Endothelial cell of umbilical vein (primary cell): ENCODE measurements at regions not wholly inside any gene's neighbourhood (a gene's known extent, or its start where the extent isn't known, plus 50 kb on each side); places are given as distances from the start of the nearest gene placed in this dataset.

ENCODE experiments used
- BruUV-seq: library from RNA; stranded (reverse); fragments of 400-500 nt; replicated peaks from 2 replicates; lab custom pipeline; 2021; lab: Mats Ljungman, UMichigan
- CTCF ChIA-PET: fragments of 300-600, 350-600 bp; sonication (Branson Sonifier 250); formaldehyde crosslinking; loops from one replicate; lab custom pipeline; 2021; ENCODE audit warnings: antibody characterized with exemption, inconsistent platforms; lab: Charles Lee
- POLR2A ChIA-PET: fragments of 300-600, 350-600 bp; sonication (Branson Sonifier 250); formaldehyde crosslinking; loops from one replicate; lab custom pipeline; 2021; ENCODE audit warnings: antibody characterized with exemption, inconsistent platforms; lab: Charles Lee
- DNase-seq: peaks from one replicate; pipeline ENCODE4 v3.0.0-alpha.2; 2011; ENCODE audit warnings: low read depth, low spot score
- FAIRE-seq: peaks from 2 replicates; lab custom pipeline; 2011; peaks lifted over from hg19 to GRCh38; lab: Jason Lieb, UNC
- H2AFZ ChIP-seq: 2 replicates; pipeline ENCODE4 v1.6.0; 2012; ENCODE audit warnings: low read depth, low read length, control low read depth, inconsistent platforms
- H3K27ac ChIP-seq: 2 replicates; pipeline ENCODE4 v1.5.1; 2011; ENCODE audit warnings: low read depth, mild to moderate bottlenecking, control low read depth, low read length, moderate library complexity; ENCODE audit not compliant: insufficient read depth
- H3K27me3 ChIP-seq, 2 experiments: 2 replicates each; pipeline versions ENCODE4 v1.6.0 to v1.6.1; 2011; ENCODE audit warnings: low read length in 2 of 2, mixed read lengths in 1 of 2; ENCODE audit not compliant: control insufficient read depth in 2 of 2, insufficient read depth in 2 of 2
- H3K36me3 ChIP-seq, 2 experiments: 2 replicates in 1 of 2; 3 replicates in 1 of 2; pipeline ENCODE4 v1.5.1; 2011; ENCODE audit warnings: low read length in 2 of 2, mild to moderate bottlenecking in 1 of 2, moderate library complexity in 1 of 2; ENCODE audit not compliant: control insufficient read depth in 2 of 2, insufficient read depth in 2 of 2; ENCODE audit errors: extremely low read depth in 1 of 2
- H3K4me1 ChIP-seq: 3 replicates; pipeline ENCODE4 v1.5.1; 2011; ENCODE audit warnings: mild to moderate bottlenecking, low read length; ENCODE audit not compliant: control insufficient read depth, insufficient read depth; ENCODE audit errors: extremely low read depth
- H3K4me2 ChIP-seq: 2 replicates; pipeline ENCODE4 v1.6.1; 2011; ENCODE audit warnings: low read length, control low read depth, mixed read lengths; ENCODE audit not compliant: insufficient read depth
- H3K4me3 ChIP-seq, 3 experiments: fragments of 200-600 bp in 1 of 3; sonication (generic), shearing (Covaris generic) in 1 of 3; replicated peaks in 1 of 3; 2 replicates each; pipeline ENCODE4 v1.5.1; 2011 to 2016; ENCODE audit warnings: control low read depth in 3 of 3, low read length in 3 of 3, mild to moderate bottlenecking in 2 of 3, inconsistent platforms in 1 of 3, low read depth in 1 of 3, moderate library complexity in 1 of 3; ENCODE audit not compliant: insufficient read depth in 1 of 3
- H3K79me2 ChIP-seq: 2 replicates; pipeline ENCODE4 v1.6.0; 2012; ENCODE audit warnings: low read length, inconsistent platforms; ENCODE audit not compliant: control insufficient read depth, insufficient read depth
- H3K9ac ChIP-seq: replicated peaks from 2 replicates; pipeline ENCODE3; 2011; ENCODE audit warnings: low read length, control low read depth; ENCODE audit not compliant: insufficient read depth; ENCODE audit errors: extremely low read depth
- H3K9me1 ChIP-seq: replicated peaks from 3 replicates; pipeline ENCODE4 v1.6.0; 2011; ENCODE audit warnings: mild to moderate bottlenecking, low read length; ENCODE audit not compliant: control insufficient read depth, insufficient read depth; ENCODE audit errors: extremely low read depth
- H3K9me3 ChIP-seq: replicated peaks from 2 replicates; pipeline ENCODE4 v1.5.1; 2012; ENCODE audit warnings: low read length, inconsistent platforms; ENCODE audit not compliant: control insufficient read depth, insufficient read depth
- H4K20me1 ChIP-seq: replicated peaks from 2 replicates; pipeline ENCODE3; 2011; ENCODE audit warnings: mild to moderate bottlenecking, low read length; ENCODE audit not compliant: control insufficient read depth, insufficient read depth; ENCODE audit errors: extremely low read depth
- EZH2 ChIP-seq: IDR thresholded peaks from 2 replicates; pipeline ENCODE4 v1.6.1; 2012; ENCODE audit warnings: borderline replicate concordance, low read depth, mild to moderate bottlenecking, moderate library complexity, low read length, inconsistent platforms; ENCODE audit not compliant: severe bottlenecking
- FOS ChIP-seq: IDR thresholded peaks from 2 replicates; pipeline ENCODE4 v1.6.1; 2011; ENCODE audit warnings: mild to moderate bottlenecking, low read length, moderate library complexity, borderline replicate concordance; ENCODE audit not compliant: insufficient read depth
- GATA2 ChIP-seq: IDR thresholded peaks from 2 replicates; pipeline ENCODE4 v1.7.0; 2011; ENCODE audit warnings: low read depth, mild to moderate bottlenecking, moderate library complexity, mixed read lengths, low read length; ENCODE audit not compliant: insufficient read length, insufficient read depth
- JUN ChIP-seq: IDR thresholded peaks from 2 replicates; pipeline ENCODE4 v1.6.1; 2011; ENCODE audit warnings: borderline replicate concordance, low read depth; ENCODE audit not compliant: insufficient read length, insufficient read depth
- MAX ChIP-seq: IDR thresholded peaks from 2 replicates; pipeline ENCODE4 v1.6.1; 2011; ENCODE audit not compliant: insufficient read depth, insufficient read length
- MYC ChIP-seq: IDR thresholded peaks from one replicate; pipeline ENCODE4 v1.6.1; 2011; ENCODE audit warnings: mild to moderate bottlenecking, low read depth, low read length
- POLR2A ChIP-seq: IDR thresholded peaks from 2 replicates; pipeline ENCODE4 v1.6.1; 2012; ENCODE audit warnings: low read depth, mild to moderate bottlenecking, control low read depth, low read length
- POLR2AphosphoS5 ChIP-seq: IDR thresholded peaks from 2 replicates; pipeline ENCODE4 v1.6.1; 2012; ENCODE audit warnings: low read depth, mild to moderate bottlenecking, control low read depth, low read length, moderate library complexity; ENCODE audit not compliant: insufficient read depth
- dilution Hi-C: fragments of 300-500 bp; cut with MboI; formaldehyde crosslinking; loops from one replicate; pipeline ENCODE4 v1.15.0; 2019; ENCODE audit warnings: low sequenced_read_pairs; ENCODE audit not compliant: extremely low pct_ligation_motif_present
- intact Hi-C: fragments of 100-400 bp; cut with micrococcal nuclease; formaldehyde crosslinking; loops from one replicate; pipeline ENCODE4 v1.10.0; 2022
- TF ChIP-seq, protein P1 (sequence below), 2 donors: IDR thresholded peaks; 1 replicate in 1 of 2; 2 replicates in 1 of 2; pipeline ENCODE4 v1.5.1; 2011; ENCODE audit warnings: low read length in 2 of 2, mild to moderate bottlenecking in 2 of 2, moderate library complexity in 2 of 2, control low read depth in 1 of 2, inconsistent platforms in 1 of 2, low read depth in 1 of 2; ENCODE audit not compliant: insufficient read depth in 1 of 2; ENCODE audit errors: extremely low read depth in 1 of 2

GRCh38 chr3:117489663-117490079, 780.1 kb downstream of the TUSC7 start:
- Histone ChIP-seq H4K20me1 (no peaks in the 10 kb centered on the region), H3K27me3 (no peaks in the 10 kb centered on the region), H3K9me3 (no peaks in the 10 kb centered on the region), H3K36me3 (no peaks in the 10 kb centered on the region), H3K4me3 (no peak overlapping the region), H3K4me1 (no peaks in the 10 kb centered on the region), H3K9ac (no peak overlapping the region), H2AFZ (no peak overlapping the region), H3K4me2 (no peak overlapping the region), H3K79me2 (no peaks in the 10 kb centered on the region), H3K9me1 (no peaks in the 10 kb centered on the region), H3K27ac (no peak overlapping the region)
- dilution Hi-C loops: no loop called here
- no TSS peak for BruUV-seq
- DNase-seq: no peak
- FAIRE-seq: no peak
- no peak for TF ChIP-seq POLR2AphosphoS5
- TF ChIP-seq EZH2: no peak
- no peak for TF ChIP-seq FOS
- no peak for TF ChIP-seq MYC
- TF ChIP-seq MAX: no peak
- TF ChIP-seq GATA2: no peak
- TF ChIP-seq POLR2A: no peak
- no peak for TF ChIP-seq JUN
- TF ChIP-seq, protein P1, sequence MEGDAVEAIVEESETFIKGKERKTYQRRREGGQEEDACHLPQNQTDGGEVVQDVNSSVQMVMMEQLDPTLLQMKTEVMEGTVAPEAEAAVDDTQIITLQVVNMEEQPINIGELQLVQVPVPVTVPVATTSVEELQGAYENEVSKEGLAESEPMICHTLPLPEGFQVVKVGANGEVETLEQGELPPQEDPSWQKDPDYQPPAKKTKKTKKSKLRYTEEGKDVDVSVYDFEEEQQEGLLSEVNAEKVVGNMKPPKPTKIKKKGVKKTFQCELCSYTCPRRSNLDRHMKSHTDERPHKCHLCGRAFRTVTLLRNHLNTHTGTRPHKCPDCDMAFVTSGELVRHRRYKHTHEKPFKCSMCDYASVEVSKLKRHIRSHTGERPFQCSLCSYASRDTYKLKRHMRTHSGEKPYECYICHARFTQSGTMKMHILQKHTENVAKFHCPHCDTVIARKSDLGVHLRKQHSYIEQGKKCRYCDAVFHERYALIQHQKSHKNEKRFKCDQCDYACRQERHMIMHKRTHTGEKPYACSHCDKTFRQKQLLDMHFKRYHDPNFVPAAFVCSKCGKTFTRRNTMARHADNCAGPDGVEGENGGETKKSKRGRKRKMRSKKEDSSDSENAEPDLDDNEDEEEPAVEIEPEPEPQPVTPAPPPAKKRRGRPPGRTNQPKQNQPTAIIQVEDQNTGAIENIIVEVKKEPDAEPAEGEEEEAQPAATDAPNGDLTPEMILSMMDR (IDR thresholded peaks at IDR 0.05; ENCODE audit: extremely low read depth in 1 of 2, insufficient read depth in 1 of 2, low read depth in 1 of 2, low read length in 2 of 2): no peak
- POLR2A ChIA-PET: no interaction called here
- CTCF ChIA-PET: interaction anchor here (0.7 to 1.2 kb wide), 2 partner anchors 471 to 626 kb away, joined by 3 read pairs; no protein-coding TSS in a partner anchor
- intact Hi-C loops: no loop called here
